ACC112 (cell line): ENCODE measurements at regions not wholly inside any gene's neighbourhood (a gene's known extent, or its start where the extent isn't known, plus 50 kb on each side); places are given as distances from the start of the nearest gene placed in this dataset.

ENCODE experiments used
- H2AFZ ChIP-seq: fragments of 200-600 bp; sonication (generic); one replicate; pipeline ENCODE4 v1.6.0; 2017; ENCODE audit warnings: antibody characterized with exemption, low read length; ENCODE audit not compliant: unreplicated experiment
- H3K27ac ChIP-seq: fragments of 200-600 bp; sonication (generic); 2 replicates; pipeline ENCODE4 v1.5.1; 2014; ENCODE audit warnings: low read depth, mild to moderate bottlenecking, antibody characterized with exemption, low read length, moderate library complexity
- H3K27me3 ChIP-seq: fragments of 200-600 bp; sonication (generic); 2 replicates; pipeline ENCODE4 v1.6.1; 2014; ENCODE audit warnings: mild to moderate bottlenecking, antibody characterized with exemption, low read length, moderate library complexity, mixed read lengths; ENCODE audit not compliant: insufficient read depth
- H3K36me3 ChIP-seq: fragments of 200-600 bp; sonication (generic); 2 replicates; pipeline ENCODE4 v1.6.1; 2016; ENCODE audit warnings: mild to moderate bottlenecking, antibody characterized with exemption, low read length, moderate library complexity, mixed read lengths; ENCODE audit not compliant: insufficient read depth
- H3K4me1 ChIP-seq: fragments of 200-600 bp; sonication (generic); one replicate; pipeline ENCODE4 v1.6.1; 2016; ENCODE audit warnings: low read length, mixed read lengths; ENCODE audit not compliant: insufficient read depth, unreplicated experiment, control insufficient read depth
- H3K4me3 ChIP-seq: fragments of 200-600 bp; sonication (generic); 2 replicates; pipeline ENCODE4 v1.5.1; 2014; ENCODE audit warnings: mild to moderate bottlenecking, low read depth, low read length
- H3K79me2 ChIP-seq: fragments of 200-600 bp; sonication (generic); one replicate; pipeline ENCODE4 v1.6.0; 2016; ENCODE audit warnings: low read length; ENCODE audit not compliant: control insufficient read depth, unreplicated experiment, insufficient read depth

DNA sequence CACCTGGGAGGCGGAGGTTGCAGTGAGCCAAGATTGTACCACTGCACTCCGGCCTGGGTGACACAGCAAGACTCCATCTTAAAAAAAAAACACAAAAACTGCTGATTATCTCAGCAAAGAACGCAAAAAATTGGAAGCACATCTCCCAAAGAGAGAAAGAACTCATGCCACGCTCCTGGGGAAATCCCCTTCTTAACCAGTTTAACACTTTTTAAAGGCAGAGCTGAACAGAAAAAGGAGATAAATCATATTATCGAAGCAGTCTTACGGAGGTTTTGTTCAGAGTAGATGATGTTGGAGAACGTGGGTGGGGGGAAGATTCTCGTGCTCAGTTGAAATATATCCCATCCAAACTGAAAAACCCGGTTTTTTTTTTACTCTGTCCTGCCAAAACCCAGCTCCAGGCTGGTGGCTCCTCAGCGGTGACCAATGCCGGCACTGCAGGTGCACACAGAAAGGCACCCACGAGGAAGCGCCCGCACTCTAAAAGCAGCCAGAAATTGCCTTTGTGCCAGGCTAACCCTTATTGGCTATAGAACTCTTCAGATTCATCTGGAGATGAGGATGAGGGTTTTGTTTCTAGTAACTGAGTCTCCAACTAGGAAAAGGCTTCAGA, 100.2 kb upstream of the PARP11 start:
- no peaks in the 10 kb centered on the region for H3K36me3 ChIP-seq
- H2AFZ ChIP-seq: no peak overlapping the region
- no peaks in the 10 kb centered on the region for H3K79me2 ChIP-seq
- no peaks in the 10 kb centered on the region for H3K4me1 ChIP-seq
- H3K27me3 ChIP-seq: peaks cover 25% of the 10 kb centered on the region
- H3K27ac ChIP-seq: no peak overlapping the region
- no peak overlapping the region for H3K4me3 ChIP-seq

DNA sequence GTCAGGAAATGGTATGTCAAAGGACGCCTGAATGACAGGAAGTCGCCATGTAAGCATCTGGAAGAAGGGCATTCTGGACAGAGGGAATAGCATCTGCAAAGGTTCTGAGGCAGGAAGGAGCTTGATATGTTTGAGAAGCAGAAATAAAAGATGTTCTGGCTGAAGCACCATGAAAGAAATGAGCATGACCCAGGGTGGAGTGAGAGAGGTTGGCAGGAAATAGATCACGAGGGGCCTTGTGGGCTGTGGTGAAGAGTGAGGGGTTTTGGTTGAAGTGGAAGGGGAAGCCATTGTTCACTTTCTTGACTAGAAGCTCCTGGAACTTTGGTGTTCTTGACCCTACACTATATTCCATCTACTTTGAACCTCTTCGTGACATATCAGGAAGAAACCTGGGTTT, 99.4 kb upstream of the PARP11 start:
- Histone ChIP-seq H2AFZ (no peak overlapping the region), H3K79me2 (no peaks in the 10 kb centered on the region), H3K27ac (no peak overlapping the region), H3K36me3 (no peaks in the 10 kb centered on the region), H3K4me1 (no peaks in the 10 kb centered on the region), H3K4me3 (no peak overlapping the region), H3K27me3 (peaks cover 28% of the 10 kb centered on the region)

DNA sequence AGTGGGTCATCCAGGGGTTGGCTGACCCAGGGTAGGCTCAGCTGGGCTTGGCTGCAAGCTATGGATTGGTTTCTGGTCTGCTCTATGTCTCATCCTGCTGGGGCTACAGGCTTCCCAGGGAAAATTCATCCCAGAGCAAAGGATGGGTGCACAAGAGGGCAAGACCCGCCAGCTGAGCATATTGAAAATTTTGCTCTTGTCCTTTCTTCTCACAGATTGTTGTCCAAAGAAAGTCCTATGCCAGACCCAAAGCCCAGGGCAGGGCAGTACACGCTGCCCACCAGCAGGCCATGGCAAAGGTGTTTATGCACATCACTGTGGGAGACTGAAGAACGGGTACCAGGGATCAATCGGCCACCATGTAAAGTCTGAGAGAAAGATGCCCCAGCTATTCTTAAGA, 95.3 kb upstream of the PARP11 start:
- H3K4me3 ChIP-seq: no peak overlapping the region
- peaks cover 20% of the 10 kb centered on the region for H3K27me3 ChIP-seq
- H3K4me1 ChIP-seq: no peaks in the 10 kb centered on the region
- no peaks in the 10 kb centered on the region for H3K79me2 ChIP-seq
- H2AFZ ChIP-seq: no peak overlapping the region
- H3K36me3 ChIP-seq: no peaks in the 10 kb centered on the region
- no peak overlapping the region for H3K27ac ChIP-seq

DNA sequence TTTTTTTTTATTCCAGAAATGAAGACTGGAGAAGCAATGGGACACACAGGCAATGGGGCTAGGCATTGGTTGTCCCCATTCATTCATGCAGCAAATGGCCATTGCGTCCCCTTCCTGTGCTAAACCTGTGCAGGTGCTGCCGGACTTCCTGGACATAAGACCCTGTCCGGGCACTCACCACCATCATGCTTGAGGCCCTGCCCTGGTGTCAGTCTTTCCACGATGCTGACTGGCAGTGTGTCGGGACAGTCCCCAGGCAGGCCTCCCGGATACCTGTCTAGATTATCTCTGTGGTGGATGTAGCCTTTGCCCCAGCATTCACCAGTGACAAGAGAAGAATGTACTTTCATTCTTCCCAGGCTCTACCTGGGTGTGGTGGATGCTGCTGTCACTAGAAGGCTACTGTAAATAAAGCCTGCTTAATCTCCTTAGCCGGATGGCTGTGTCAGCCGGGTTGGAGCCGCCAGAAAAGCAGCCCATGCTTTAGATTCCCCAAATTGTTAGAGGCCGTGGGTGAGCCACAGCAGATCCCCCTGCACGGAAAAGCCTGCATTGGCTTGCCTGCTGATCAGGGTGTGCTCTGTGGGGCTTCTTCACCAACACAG, 94.5 kb upstream of the PARP11 start:
- H2AFZ ChIP-seq: no peak overlapping the region
- H3K4me1 ChIP-seq: no peaks in the 10 kb centered on the region
- H3K36me3 ChIP-seq: no peaks in the 10 kb centered on the region
- H3K79me2 ChIP-seq: no peaks in the 10 kb centered on the region
- no peak overlapping the region for H3K4me3 ChIP-seq
- H3K27ac ChIP-seq: no peak overlapping the region
- H3K27me3 ChIP-seq: peaks cover 28% of the 10 kb centered on the region

DNA sequence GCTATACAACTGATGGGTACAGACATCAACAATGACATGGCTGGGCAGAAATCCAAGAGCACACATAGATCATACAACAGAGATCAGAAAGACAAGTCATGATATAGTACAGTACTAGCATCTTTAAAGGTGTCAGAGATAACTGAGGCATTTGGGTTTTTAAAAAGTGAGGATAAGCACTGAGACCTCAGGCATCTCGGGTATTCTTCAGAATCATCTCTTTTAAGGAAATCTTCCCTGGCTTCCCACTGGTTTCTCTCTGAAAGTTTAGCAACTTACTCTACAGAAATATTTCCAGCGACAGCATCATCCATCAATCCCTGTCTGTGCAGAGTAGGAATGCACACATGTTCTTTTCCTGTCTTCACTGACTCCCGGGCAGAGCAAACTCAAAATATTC, 93.2 kb upstream of the PARP11 start:
- no peak overlapping the region for H2AFZ ChIP-seq
- H3K4me1 ChIP-seq: no peaks in the 10 kb centered on the region
- H3K79me2 ChIP-seq: no peaks in the 10 kb centered on the region
- H3K27ac ChIP-seq: no peak overlapping the region
- H3K36me3 ChIP-seq: no peaks in the 10 kb centered on the region
- no peak overlapping the region for H3K4me3 ChIP-seq
- H3K27me3 ChIP-seq: peaks cover 36% of the 10 kb centered on the region

DNA sequence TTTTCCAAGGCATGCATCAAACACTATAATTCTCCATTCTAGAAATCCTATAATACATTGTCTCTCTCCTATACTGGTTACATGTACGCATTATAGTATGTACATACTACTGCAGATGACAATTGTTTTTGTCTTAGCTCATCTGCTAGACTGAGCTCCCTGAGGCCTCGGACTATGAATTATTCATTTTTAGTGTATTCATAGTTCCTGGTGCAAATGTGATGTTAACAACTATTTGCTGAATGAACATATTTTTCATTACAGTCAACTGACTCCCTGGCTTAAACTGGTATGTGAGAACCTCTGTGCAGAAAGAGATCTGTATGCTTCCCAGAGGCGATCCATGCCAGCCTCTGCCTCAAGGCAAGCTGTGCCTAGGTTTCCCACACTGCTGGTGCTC, 91.8 kb upstream of the PARP11 start:
- no peaks in the 10 kb centered on the region for H3K4me1 ChIP-seq
- H3K79me2 ChIP-seq: no peaks in the 10 kb centered on the region
- no peak overlapping the region for H3K4me3 ChIP-seq
- H2AFZ ChIP-seq: no peak overlapping the region
- H3K36me3 ChIP-seq: no peaks in the 10 kb centered on the region
- H3K27me3 ChIP-seq: peaks cover 36% of the 10 kb centered on the region
- H3K27ac ChIP-seq: no peak overlapping the region

DNA sequence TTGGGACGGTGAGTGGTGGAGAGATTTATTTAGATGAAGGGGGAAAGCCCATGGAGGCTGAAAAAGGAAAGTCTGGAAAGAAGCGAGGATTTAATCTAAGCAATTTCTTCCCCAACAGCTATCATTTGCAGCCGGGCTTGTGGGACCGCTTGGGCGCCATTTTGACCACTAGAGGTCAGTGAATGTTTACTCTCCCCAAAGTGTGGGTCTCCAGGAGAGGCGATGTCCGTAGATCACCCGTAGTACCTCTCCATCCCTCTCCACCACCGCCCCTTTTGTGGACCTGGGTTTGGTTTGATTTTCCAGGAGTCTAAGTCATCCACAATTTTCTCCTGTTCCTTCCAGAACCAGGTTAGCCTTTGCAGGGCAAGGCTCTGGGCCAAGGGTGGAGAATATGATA, 91.2 kb upstream of the PARP11 start:
- Histone ChIP-seq H2AFZ (no peak overlapping the region), H3K4me1 (no peaks in the 10 kb centered on the region), H3K36me3 (no peaks in the 10 kb centered on the region), H3K27me3 (peaks cover 36% of the 10 kb centered on the region), H3K4me3 (no peak overlapping the region), H3K79me2 (no peaks in the 10 kb centered on the region), H3K27ac (no peak overlapping the region)

DNA sequence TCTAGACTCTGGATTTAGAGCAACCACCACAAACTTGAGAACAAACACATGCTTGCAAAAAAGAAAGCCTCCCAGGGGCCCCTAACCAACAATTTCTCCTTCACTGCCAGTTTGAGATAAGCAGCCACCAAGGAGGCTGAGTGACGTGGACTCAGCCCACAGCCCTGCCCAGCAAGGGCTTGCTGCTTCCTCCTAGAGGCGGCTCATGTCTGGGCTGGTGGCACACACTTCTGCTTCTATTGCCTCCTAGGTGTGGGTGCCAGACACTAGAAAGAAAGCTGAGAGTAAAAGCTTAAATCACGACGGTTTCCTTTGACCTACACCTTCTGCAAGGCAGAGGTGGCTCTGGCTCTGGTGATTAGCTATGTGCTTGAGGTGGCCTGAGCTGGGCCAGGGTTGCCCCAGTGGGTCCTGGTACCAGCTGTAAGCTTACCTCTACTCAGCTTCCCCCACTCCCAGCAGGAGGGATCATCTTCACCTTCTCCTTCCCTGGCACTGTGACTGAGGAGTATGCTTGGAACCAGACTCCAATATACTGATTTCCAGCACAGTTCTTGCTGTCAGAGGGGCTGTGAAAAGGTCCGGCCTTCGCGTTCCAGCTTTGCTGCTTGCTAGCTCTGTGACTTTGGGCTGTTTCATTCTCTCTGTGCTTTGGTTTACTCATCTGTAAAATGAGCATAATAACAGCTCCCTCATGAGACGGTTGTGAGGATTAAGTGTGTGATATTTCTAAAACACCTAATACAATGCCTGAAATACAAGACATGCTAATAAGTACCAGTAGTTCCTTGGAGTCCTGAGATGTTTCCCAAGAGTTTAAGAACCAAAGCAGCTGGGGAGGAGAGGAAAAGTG, 89.7 kb upstream of the PARP11 start:
- Histone ChIP-seq H3K4me3 (no peak overlapping the region), H3K27me3 (peaks cover 30% of the 10 kb centered on the region), H3K4me1 (no peaks in the 10 kb centered on the region), H3K36me3 (no peaks in the 10 kb centered on the region), H3K27ac (no peak overlapping the region), H2AFZ (no peak overlapping the region), H3K79me2 (no peaks in the 10 kb centered on the region)

DNA sequence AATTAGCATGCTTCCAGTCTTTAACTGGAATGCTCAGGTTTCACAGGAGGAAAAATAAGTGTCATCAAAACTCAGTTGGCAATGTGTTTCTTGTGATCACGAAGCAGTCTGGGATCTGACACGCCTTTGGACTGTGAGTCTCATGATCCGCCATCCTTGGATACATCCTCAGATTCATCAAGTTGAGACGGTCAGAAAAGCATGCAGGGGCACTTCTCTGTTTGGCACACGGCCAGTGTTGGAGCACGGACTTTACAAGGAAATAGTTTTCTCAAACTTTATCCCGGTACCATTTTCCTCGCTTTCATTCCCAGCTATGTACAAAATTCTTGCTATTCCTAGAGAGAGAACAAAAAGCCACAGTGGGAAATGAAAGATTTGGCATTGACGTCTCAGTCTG, 88.4 kb upstream of the PARP11 start:
- Histone ChIP-seq H3K27ac (no peak overlapping the region), H3K27me3 (peaks cover 30% of the 10 kb centered on the region), H3K4me3 (no peak overlapping the region), H3K36me3 (no peaks in the 10 kb centered on the region), H3K79me2 (no peaks in the 10 kb centered on the region), H3K4me1 (no peaks in the 10 kb centered on the region), H2AFZ (no peak overlapping the region)

DNA sequence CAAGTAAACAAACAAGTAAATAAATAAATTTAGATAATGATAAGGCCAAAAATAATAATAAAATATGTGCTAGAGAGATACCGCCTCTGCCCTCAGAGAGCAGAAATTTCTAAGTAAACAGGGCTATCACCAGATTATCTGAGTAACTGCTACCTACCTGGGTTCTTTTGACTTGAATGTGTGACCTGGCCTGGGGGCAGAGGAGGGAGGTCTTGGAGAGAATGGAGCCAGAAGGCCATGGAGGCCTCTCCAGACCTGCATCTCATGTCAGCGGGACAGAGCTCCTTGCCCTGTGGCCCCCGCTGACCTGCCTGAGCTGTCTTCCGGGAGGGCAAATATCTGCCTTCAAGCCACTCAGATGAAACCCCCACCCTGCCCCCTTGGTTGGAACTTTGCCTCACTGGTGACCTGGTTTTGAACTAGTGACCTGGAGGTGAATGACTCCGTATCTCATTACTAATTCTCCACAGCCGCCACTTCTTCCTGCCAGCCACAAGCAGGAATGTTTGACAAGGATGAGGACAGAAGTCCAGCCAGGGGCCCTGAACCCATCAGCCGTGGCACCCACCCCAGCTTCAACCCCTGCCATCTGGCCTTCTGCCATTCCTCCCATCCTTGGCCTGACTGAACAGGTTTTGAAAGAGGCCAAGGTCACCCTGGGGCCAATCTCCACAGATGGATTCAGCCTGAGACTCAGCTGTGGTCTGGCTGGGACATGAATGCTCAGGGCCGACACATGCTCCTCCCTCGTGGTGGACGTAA, 86.8 kb upstream of the PARP11 start:
- Histone ChIP-seq H3K27me3 (peaks cover 20% of the 10 kb centered on the region), H3K4me3 (no peak overlapping the region), H3K4me1 (no peaks in the 10 kb centered on the region), H3K27ac (no peak overlapping the region), H3K36me3 (no peaks in the 10 kb centered on the region), H3K79me2 (no peaks in the 10 kb centered on the region), H2AFZ (no peak overlapping the region)
